Superior temporal gyrus (tissue), 1 donor: ENCODE measurements at regions not wholly inside any gene's neighbourhood (a gene's known extent, or its start where the extent isn't known, plus 50 kb on each side); places are given as distances from the start of the nearest gene placed in this dataset.
"Not testable (repeated sequence)": the region's sequence is repeated elsewhere in the genome, so short reads cannot be mapped to it uniquely, and the experiment has no call there.

ENCODE experiments used
- DNase-seq: peaks from one replicate; pipeline ENCODE4 v3.0.0-alpha.2; 2016; ENCODE audit errors: extremely low spot score

GRCh38 chr4:137468836-137469235 lies 63.5 kb downstream of the PCDH18 start:
- no peak for DNase-seq

GRCh38 chr4:137467537-137467936 lies 64.8 kb downstream of the PCDH18 start:
- no peak for DNase-seq

GRCh38 chr4:137463377-137464003 lies 68.8 kb downstream of the PCDH18 start:
- DNase-seq: no peak

GRCh38 chr4:137455647-137456321 lies 76.5 kb downstream of the PCDH18 start:
- no peak for DNase-seq

- no peak for DNase-seq
Observed at GRCh38 chr4:137454767-137455166, 77.5 kb downstream of the PCDH18 start.

GRCh38 chr4:137452799-137453198 lies 79.5 kb downstream of the PCDH18 start:
- DNase-seq: no peak

- DNase-seq: no peak
Observed at GRCh38 chr4:137451172-137451825, 81.0 kb downstream of the PCDH18 start.

- DNase-seq: no peak
Observed at GRCh38 chr4:137448402-137448801, 83.9 kb downstream of the PCDH18 start.

- no peak for DNase-seq
Observed at GRCh38 chr4:137446071-137446470, 86.2 kb downstream of the PCDH18 start.

- DNase-seq: no peak
Observed at GRCh38 chr4:137443031-137443800, 89.1 kb downstream of the PCDH18 start.

- no peak for DNase-seq
Observed at GRCh38 chr4:137432446-137433311, 99.6 kb downstream of the PCDH18 start.

- DNase-seq: no peak
Observed at GRCh38 chr4:137430171-137430570, 102.1 kb downstream of the PCDH18 start.

GRCh38 chr4:137427411-137427810 lies 104.9 kb downstream of the PCDH18 start:
- no peak for DNase-seq

- no peak for DNase-seq
Observed at GRCh38 chr4:137425281-137425680, 107.0 kb downstream of the PCDH18 start.

- DNase-seq: no peak
Observed at GRCh38 chr4:137422666-137423065, 109.6 kb downstream of the PCDH18 start.

- no peak for DNase-seq
Observed at GRCh38 chr4:137421796-137422195, 110.5 kb downstream of the PCDH18 start.

- DNase-seq: no peak
Observed at GRCh38 chr4:137420901-137421396, 111.3 kb downstream of the PCDH18 start.

- DNase-seq: no peak
Observed at GRCh38 chr4:137417676-137418075, 114.6 kb downstream of the PCDH18 start.

GRCh38 chr4:137414802-137415201 lies 117.5 kb downstream of the PCDH18 start:
- DNase-seq: no peak

- no peak for DNase-seq
Observed at GRCh38 chr4:137408527-137409177, 123.6 kb downstream of the PCDH18 start.

- DNase-seq: not testable (repeated sequence)
Observed at GRCh38 chr4:137405833-137406232, 126.5 kb downstream of the PCDH18 start.
